ENCODE measurements at regions not wholly inside any gene's neighbourhood (a gene's known extent, or its start where the extent isn't known, plus 50 kb on each side); places are given as distances from the start of the nearest gene placed in this dataset.

DNA sequence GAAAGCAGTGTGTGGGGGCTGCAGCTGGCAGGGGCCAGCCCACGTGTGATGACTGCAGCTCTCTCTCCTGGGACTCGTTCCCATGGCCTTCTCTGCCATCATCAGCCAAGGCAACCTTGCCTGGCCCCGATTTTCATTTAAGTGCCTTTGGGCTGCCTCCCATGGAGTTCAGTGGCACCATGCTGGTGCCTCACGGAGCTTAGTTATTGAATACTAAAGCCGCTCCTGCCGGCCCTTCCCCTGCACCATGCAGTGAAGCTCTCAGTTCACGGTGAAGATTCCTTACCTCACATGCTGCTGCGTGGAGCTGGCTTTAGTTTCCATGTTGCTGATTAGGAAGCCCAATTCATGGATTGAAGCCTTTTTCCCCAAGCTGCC, 141.5 kb upstream of the EEPD1 start:
- no peak for DNase-seq

- DNase-seq = no peak
These were observed 139.6 kb upstream of the EEPD1 start for GRCh38 chr7:36013246-36014014.

DNA sequence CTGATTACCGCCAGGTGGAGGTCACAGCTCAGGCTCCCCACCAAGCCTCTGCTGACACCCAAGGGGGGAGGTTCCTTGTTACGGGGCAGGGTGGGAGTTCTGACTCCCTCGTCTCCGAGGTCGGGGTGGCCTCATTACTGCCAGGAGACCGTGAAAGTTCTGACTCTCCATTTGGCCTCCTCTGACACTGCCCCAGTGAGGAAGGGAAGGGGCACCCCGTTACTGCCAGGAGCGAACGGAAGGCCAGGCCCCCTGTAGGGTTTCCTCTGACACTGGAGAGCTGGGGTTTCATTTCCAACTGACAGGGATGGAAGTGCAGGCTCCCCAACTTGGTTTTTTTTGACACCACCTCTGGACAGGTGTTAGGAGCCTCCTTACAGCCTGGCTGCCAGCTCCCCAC, 138.1 kb upstream of the EEPD1 start:
- no peak for DNase-seq

DNA sequence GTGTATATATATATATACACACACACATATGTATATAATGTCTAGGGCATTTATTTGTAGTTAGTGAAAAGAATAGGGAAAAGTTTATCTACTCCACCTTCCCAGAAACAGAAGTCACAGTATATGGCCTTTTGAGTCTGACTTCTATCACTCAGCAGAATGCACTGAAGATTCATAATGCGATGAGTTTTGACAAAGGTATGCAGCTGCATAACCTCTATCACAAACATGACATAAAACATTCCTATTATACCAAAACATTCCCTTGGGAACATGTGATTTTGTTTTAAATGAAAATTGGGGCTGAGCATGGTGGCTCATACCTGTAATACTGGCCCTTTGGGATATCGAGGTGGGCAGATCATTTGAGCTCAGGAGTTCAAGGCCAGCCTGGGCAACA, 137.3 kb upstream of the EEPD1 start:
- no peak for DNase-seq

DNA sequence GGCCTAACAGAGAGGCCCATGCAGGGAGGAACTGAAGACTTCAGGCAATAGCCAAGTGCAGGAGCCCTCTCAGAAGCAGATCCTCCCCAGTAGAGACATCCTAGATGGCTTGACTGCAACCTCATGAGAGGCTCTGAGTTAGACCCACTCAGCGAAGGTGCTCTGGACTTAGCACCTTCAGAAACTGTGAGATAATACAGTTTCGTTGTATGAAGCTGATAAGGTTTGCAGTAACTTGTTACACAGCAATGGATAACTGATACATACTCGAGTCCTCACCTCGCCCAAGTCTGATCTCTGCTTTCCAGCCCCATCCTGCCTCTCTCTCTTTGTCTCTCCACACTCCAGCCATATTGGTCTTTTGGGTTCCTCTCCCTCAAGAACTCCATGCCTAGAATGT, 136.4 kb upstream of the EEPD1 start:
- DNase-seq = no peak

GRCh38 chr7:36017111-36017510, 135.9 kb upstream of the EEPD1 start:
- DNase-seq = no peak

DNA sequence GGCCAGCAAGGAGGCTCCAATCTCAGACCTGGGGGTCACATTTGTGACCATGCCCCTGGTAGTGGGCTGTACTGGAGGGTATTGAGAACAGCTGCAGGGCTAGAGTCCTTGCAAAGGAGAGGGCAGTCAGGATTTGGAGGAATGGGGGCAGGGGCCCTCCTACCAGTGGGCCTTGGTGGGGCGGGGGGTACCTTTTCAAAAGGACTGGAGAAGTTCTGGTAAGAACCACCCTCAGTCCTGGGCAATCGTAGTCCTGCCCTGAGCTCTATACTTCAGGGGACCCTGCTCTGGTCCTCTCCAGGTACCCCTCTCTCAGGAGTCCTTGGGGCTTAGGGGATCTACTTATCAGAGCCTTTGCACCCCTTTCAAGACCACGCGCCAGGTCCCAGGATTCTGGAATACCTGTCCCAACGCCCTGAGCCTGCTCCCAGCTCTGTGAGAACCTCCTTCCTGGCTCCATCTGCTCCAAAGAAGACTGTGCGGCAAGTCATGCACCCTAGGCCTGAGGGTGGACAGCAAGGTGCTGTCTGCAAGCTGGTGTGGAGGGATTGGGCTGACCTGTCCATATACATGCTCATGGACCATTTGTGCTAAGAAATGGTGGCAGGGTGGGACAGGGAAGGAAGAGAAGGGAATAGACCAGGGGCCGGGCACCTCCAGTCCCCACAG, 134.1 kb upstream of the EEPD1 start:
- DNase-seq = no peak

DNA sequence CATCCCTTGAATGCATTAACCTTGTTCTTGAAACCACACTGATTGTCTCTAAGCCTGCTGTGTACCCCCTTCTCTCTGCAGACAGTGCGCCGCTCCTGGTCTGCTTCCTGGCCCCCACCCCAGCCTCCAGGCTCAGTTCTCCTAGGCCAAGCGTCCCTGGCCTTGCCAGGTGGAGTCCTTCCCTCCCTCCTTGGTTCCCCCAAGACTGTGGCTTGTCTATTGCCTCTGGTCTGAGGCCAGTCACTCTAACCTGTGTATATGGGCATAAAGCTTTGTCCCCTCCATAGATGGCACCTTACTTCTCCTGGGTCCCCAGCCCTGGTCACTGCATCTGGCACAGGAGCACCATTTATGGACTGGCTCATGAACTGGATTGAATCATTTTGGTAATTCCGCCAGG, 133.5 kb upstream of the EEPD1 start:
- DNase-seq = no peak

DNA sequence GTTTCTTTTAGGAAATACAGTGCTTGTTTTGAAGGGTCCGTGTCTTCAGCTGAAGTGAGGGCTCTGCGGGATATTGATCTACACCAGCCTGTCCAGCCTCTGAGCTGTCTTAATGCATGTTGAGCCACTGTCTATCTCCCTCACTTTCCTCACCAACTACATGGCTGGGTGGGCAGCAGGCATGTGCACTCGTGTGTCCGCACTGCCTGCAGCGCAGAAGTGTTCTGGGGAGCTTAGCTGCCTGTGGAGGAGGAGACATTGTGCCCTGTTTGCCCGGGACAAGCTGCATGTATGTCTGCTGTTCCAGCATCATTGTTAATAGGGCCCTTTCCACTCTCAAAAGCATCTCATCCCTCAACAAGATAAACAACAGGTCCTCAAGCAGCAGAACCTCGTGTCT, 133.1 kb upstream of the EEPD1 start:
- no peak for DNase-seq

DNA sequence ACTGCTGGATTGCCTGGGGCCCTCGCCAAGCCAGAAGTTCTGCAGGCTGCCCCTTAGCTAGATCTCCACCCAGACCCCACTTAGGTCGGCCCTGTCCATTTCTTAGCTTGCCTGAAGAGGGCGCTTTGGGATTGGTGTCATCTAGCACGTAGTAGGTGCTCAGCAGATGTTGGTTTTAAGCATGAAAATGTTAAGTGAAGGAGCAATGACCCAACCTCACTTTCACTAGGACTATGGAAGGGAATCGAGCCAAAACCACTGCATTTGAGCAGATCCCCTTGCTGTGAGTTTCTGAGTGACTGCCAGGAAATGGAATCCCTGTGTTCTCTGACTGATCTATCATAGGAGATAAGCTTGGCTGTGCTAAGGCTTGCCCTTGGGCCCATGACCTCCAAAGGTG, 131.7 kb upstream of the EEPD1 start:
- no peak for DNase-seq

- DNase-seq = no peak
These were observed 131.0 kb upstream of the EEPD1 start for GRCh38 chr7:36021917-36022550.

DNA sequence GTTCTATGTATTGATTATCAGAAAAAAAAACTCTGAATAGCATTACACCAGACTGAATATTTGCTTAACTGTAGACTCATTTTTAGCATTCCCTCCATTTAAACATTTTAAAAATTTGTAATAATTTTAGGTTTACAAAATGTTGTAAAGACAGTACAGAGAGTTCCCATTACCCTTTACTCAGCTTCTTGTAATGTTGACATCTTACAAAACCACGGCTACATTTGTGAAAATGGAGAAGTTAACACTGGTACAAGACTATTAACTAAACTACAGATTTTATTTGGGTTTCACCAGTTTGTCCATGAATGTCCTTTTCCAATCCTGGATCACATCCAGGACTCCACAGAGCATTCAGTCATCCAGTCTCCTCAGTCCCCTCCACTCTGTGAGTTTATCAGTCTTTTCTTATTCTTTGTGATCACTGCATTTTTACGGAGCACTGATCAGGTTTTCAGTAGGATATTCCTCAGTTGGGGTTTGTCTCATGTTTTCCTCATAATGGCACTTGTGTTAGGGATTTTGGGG, 130.0 kb upstream of the EEPD1 start:
- no peak for DNase-seq

GRCh38 chr7:36025190-36025589, 127.9 kb upstream of the EEPD1 start:
- no peak for DNase-seq

GRCh38 chr7:36029311-36029710, 123.7 kb upstream of the EEPD1 start:
- no peak for DNase-seq

DNA sequence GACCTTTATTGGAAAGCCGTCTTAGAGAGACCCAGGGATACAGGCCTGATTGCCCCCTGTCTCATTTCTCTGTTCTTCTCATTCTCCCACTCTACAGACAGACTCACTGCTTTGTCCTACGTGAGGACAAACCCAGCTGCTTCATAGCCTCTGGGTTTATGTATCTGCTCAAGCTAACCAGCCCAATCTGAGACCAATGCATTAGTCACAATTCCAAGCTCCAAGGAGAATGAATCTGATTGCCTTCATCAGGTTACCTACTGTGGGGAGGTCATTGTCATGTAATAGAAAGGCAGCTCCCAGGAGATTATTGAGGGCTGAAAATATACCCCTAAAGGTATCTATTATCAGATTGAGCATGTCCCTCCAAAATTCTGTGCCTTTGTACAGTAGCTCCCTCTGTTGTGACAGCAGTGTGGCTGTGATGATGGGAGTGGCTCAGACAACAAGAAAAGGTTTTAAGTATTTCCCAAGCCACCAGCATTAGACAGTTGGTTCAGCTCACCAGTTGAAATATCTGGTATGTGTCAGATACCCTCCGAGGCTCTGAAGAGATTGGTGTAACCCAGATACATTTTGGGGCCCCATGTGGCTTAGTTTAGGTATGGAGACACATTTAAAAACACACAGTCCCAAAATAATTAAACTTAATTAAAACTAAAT, 123.1 kb upstream of the EEPD1 start:
- no peak for DNase-seq

GRCh38 chr7:36032361-36032818, 120.7 kb upstream of the EEPD1 start:
- DNase-seq = no peak

GRCh38 chr7:36034020-36034419, 119.0 kb upstream of the EEPD1 start:
- DNase-seq = no peak

- DNase-seq = no peak
These were observed 117.9 kb upstream of the EEPD1 start for GRCh38 chr7:36035186-36035585.

DNA sequence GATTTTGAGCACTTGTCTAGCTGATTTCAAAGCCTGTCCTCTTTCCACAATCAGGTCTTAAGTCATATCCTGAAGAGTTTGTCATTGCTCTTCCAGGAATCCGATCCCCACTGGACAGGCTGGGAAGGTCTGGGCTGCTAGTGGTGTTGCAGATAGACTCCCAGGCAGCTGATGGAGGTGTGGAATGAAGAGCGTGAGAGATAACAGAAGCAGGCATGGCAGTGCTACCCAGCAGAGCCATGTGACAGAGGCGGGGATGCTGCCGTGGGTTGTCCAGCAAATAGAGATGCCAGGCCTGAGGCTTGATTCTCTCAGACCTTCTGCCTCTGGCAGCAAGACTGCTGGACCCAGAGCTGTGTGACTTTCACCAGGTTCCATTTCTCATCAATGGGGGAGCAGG, 116.5 kb upstream of the EEPD1 start:
- DNase-seq = no peak

GRCh38 chr7:36037121-36037662, 115.9 kb upstream of the EEPD1 start:
- no peak for DNase-seq

DNA sequence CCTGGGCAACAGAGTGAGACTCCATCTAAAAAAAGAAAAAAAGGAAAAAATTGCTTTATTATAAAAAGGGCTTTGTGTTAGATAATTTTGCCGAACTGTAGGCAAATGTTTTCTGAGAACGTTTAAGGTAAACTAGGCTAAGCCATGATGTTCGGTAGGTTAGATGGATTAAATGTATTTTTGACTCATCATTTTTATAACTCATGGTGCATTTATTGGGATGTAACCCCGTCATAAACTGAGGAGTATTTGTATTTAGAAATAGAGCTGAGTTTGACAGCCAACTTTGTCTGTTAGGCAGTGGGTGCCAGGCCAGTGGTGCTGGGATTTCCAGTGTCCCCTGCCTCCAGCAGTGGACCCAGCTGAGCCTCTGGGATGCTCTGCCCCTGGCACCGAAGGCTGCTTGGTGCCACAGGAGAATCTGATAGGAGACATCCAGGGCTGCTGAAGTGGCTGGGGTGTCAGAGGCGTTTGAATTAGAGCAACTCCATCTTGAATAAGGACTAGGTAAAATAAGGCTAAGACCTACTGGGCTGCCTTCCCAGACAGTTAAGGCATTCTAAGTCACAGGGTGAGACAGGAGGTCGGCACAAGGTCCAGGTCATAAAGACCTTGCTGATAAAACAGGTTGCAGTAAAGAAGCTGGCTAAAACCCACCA, 114.9 kb upstream of the EEPD1 start:
- no peak for DNase-seq

DNA sequence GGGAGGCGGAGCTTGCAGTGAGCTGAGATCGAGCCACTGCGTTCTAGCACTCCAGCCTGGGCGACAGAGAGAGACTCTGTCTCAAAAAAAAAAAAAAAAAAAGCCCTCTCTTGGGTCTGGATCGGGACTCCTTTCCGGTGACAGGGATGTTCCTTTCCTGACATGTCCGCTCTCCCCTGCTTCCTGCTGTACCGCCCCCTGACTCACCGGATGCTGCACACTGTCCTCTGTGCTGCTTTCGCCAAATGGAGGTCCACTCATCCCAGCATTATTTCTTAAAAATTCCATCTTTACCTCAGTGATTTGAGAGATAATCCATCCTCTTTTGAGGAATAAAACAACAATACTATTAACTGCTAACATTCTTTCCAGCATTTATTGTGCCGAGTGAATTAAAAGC, 113.8 kb upstream of the EEPD1 start:
- DNase-seq = no peak

GRCh38 chr7:36039671-36040070, 113.4 kb upstream of the EEPD1 start:
- no peak for DNase-seq
